Prostate gland (tissue), 2 donors: ENCODE measurements at regions not wholly inside any gene's neighbourhood (a gene's known extent, or its start where the extent isn't known, plus 50 kb on each side); places are given as distances from the start of the nearest gene placed in this dataset.

Experiments used
- POLR2A ChIP-seq: fragments of 450-650 bp; IDR thresholded peaks from one replicate; pipeline ENCODE4 v1.6.1; 2016; ENCODE audit warnings: antibody characterized with exemption, mild to moderate bottlenecking
- TF ChIP-seq, protein P1 (sequence below), 4 experiments: fragments of 200-600 bp in 2 of 4; fragments of 450-650 bp in 2 of 4; sonication (generic) in 2 of 4; IDR thresholded peaks; 1 replicate in 3 of 4; 2 replicates in 1 of 4; pipeline ENCODE4 v1.5.1; 2016 to 2019; ENCODE audit warnings: antibody characterized with exemption in 4 of 4, mild to moderate bottlenecking in 2 of 4, moderate library complexity in 2 of 4

- TF ChIP-seq, protein P1, sequence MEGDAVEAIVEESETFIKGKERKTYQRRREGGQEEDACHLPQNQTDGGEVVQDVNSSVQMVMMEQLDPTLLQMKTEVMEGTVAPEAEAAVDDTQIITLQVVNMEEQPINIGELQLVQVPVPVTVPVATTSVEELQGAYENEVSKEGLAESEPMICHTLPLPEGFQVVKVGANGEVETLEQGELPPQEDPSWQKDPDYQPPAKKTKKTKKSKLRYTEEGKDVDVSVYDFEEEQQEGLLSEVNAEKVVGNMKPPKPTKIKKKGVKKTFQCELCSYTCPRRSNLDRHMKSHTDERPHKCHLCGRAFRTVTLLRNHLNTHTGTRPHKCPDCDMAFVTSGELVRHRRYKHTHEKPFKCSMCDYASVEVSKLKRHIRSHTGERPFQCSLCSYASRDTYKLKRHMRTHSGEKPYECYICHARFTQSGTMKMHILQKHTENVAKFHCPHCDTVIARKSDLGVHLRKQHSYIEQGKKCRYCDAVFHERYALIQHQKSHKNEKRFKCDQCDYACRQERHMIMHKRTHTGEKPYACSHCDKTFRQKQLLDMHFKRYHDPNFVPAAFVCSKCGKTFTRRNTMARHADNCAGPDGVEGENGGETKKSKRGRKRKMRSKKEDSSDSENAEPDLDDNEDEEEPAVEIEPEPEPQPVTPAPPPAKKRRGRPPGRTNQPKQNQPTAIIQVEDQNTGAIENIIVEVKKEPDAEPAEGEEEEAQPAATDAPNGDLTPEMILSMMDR (IDR thresholded peaks at IDR 0.05): no peak
- TF ChIP-seq POLR2A: no peak
These were observed 69.2 kb upstream of the ETV6 start for GRCh38 chr12:11580125-11580751.
